Liver (tissue), 8 donors: ENCODE measurements at regions not wholly inside any gene's neighbourhood (a gene's known extent, or its start where the extent isn't known, plus 50 kb on each side); places are given as distances from the start of the nearest gene placed in this dataset.

Experiments
- DNase-seq: peaks from one replicate; pipeline ENCODE4 v3.0.0-alpha.2; 2017; ENCODE audit warnings: low spot score
- H3K27ac ChIP-seq, 2 donors: one replicate each; pipeline ENCODE4 v1.7.0; 2013; ENCODE audit warnings: inconsistent platforms in 2 of 2, low read length in 2 of 2, control low read depth in 1 of 2, low read depth in 1 of 2, mild to moderate bottlenecking in 1 of 2
- H3K27me3 ChIP-seq, 4 donors: one replicate each; pipeline versions ENCODE4 v1.6.1 to v1.7.0; 2013; ENCODE audit warnings: low read length in 3 of 4, inconsistent platforms in 1 of 4, mild to moderate bottlenecking in 1 of 4, moderate library complexity in 1 of 4; ENCODE audit not compliant: control insufficient read depth in 4 of 4, insufficient read depth in 4 of 4
- H3K36me3 ChIP-seq, 4 donors: one replicate each; pipeline versions ENCODE4 v1.6.1 to v1.7.0; 2013; ENCODE audit warnings: low read length in 3 of 4, mild to moderate bottlenecking in 3 of 4, low read depth in 1 of 4, moderate library complexity in 1 of 4; ENCODE audit not compliant: control insufficient read depth in 4 of 4, insufficient read depth in 3 of 4
- H3K4me1 ChIP-seq, 4 donors: one replicate each; pipeline versions ENCODE4 v1.6.1 to v1.7.0; 2013; ENCODE audit warnings: low read length in 3 of 4, mild to moderate bottlenecking in 3 of 4, moderate library complexity in 1 of 4; ENCODE audit not compliant: control insufficient read depth in 4 of 4, insufficient read depth in 4 of 4
- H3K4me3 ChIP-seq, 3 donors: one replicate each; pipeline versions ENCODE4 v1.6.1 to v1.7.0; 2013; ENCODE audit warnings: low read length in 3 of 3, control low read depth in 1 of 3, low read depth in 1 of 3, mild to moderate bottlenecking in 1 of 3
- H3K9ac ChIP-seq, 2 donors: one replicate each; pipeline ENCODE4 v1.7.0; 2013; ENCODE audit warnings: low read length in 2 of 2, mild to moderate bottlenecking in 2 of 2, moderate library complexity in 2 of 2, control low read depth in 1 of 2, low read depth in 1 of 2
- H3K9me3 ChIP-seq, 4 donors: one replicate each; pipeline versions ENCODE4 v1.6.1 to v1.7.0; 2013; ENCODE audit warnings: low read length in 3 of 4; ENCODE audit not compliant: control insufficient read depth in 4 of 4
- ATF3 ChIP-seq: IDR thresholded peaks from 2 replicates; pipeline ENCODE4 v1.6.1; 2016; ENCODE audit warnings: antibody characterized with exemption
- CTCF ChIP-seq: fragments of 150-350 bp; IDR thresholded peaks from 2 replicates; pipeline ENCODE4 v1.5.1; 2017; ENCODE audit warnings: improper control_type of control experiment, low read depth, low read length; ENCODE audit not compliant: missing input control
- EGR1 ChIP-seq, 2 donors: IDR thresholded peaks; 2 replicates each; pipeline ENCODE4 v1.6.1; 2016 to 2018; ENCODE audit warnings: antibody characterized with exemption in 2 of 2, low read depth in 2 of 2
- FOXA1 ChIP-seq: IDR thresholded peaks from 2 replicates; pipeline ENCODE4 v1.6.1; 2016; ENCODE audit warnings: antibody characterized with exemption
- FOXA2 ChIP-seq: IDR thresholded peaks from 2 replicates; pipeline ENCODE4 v1.6.1; 2016; ENCODE audit warnings: antibody characterized with exemption
- GABPA ChIP-seq, 2 donors: IDR thresholded peaks in 1 of 2; conservative IDR thresholded peaks in 1 of 2; 2 replicates each; pipeline ENCODE4 v1.6.1; 2016; ENCODE audit warnings: antibody characterized with exemption in 2 of 2, mild to moderate bottlenecking in 1 of 2, moderate library complexity in 1 of 2
- HNF4A ChIP-seq, 2 donors: conservative IDR thresholded peaks; 2 replicates each; pipeline ENCODE4 v1.6.1; 2016; ENCODE audit warnings: antibody characterized with exemption in 2 of 2, mild to moderate bottlenecking in 2 of 2
- HNF4G ChIP-seq: IDR thresholded peaks from 2 replicates; pipeline ENCODE4 v1.6.1; 2016; ENCODE audit warnings: antibody characterized with exemption
- JUND ChIP-seq, 2 donors: IDR thresholded peaks; 2 replicates each; pipeline ENCODE4 v1.6.1; 2016; ENCODE audit warnings: antibody characterized with exemption in 2 of 2
- MAX ChIP-seq: IDR thresholded peaks from 2 replicates; pipeline ENCODE4 v1.6.1; 2016; ENCODE audit warnings: antibody characterized with exemption
- NR2F2 ChIP-seq: IDR thresholded peaks from 2 replicates; pipeline ENCODE4 v1.6.1; 2016; ENCODE audit warnings: antibody characterized with exemption
- RAD21 ChIP-seq, 2 donors: IDR thresholded peaks; 2 replicates each; pipeline ENCODE4 v1.6.1; 2016; ENCODE audit warnings: antibody characterized with exemption in 2 of 2, mild to moderate bottlenecking in 2 of 2
- REST ChIP-seq: IDR thresholded peaks from 2 replicates; pipeline ENCODE4 v1.6.1; 2016; ENCODE audit warnings: antibody characterized with exemption, mild to moderate bottlenecking
- RXRA ChIP-seq, 2 donors: IDR thresholded peaks; 2 replicates each; pipeline ENCODE4 v1.6.1; 2017 to 2018; ENCODE audit warnings: antibody characterized with exemption in 2 of 2, mild to moderate bottlenecking in 1 of 2
- SP1 ChIP-seq: IDR thresholded peaks from 2 replicates; pipeline ENCODE4 v1.6.1; 2018; ENCODE audit warnings: antibody characterized with exemption, mild to moderate bottlenecking
- TAF1 ChIP-seq: conservative IDR thresholded peaks from 2 replicates; pipeline ENCODE4 v1.6.1; 2016; ENCODE audit warnings: antibody characterized with exemption, mild to moderate bottlenecking
- YY1 ChIP-seq: IDR thresholded peaks from 2 replicates; pipeline ENCODE4 v1.6.1; 2016; ENCODE audit warnings: antibody characterized with exemption, mild to moderate bottlenecking
- ZBTB33 ChIP-seq: IDR thresholded peaks from 2 replicates; pipeline ENCODE4 v1.6.1; 2016; ENCODE audit warnings: antibody characterized with exemption
- WGBS: extraction: QIAGEN DNeasy Blood & Tissue Kit; methylation state at CpG from one replicate; pipeline ENCODE4 v1.1.7; 2013; 5-methylcytosine and 5-hydroxymethylcytosine counted together
- donor health status: healthy.
- donor health status: healthy.
- donor health status: healthy.
- donor health status: healthy.
- donor health status: healthy.

GRCh38 chr5:56520986-56521730 is 288.0 kb upstream of the ANKRD55 start:
- Histone ChIP-seq H3K36me3 (no peaks in the 10 kb centered on the region), H3K27me3 (no peaks in the 10 kb centered on the region), H3K27ac (no peak overlapping the region), H3K9me3 (no peaks in the 10 kb centered on the region), H3K9ac (no peak overlapping the region), H3K4me1 (peaks cover 8 to 18% (median 10%) of the 10 kb centered on the region in 4 donors), H3K4me3 (no peak overlapping the region)
- 95% methylated on average over 11 of the region's 11 CpGs for WGBS
- TF ChIP-seq GABPA (IDR thresholded peaks at IDR 0.05 in 1 of 2, conservative IDR thresholded peaks at IDR 0.05 in 1 of 2) (no peak), CTCF (no peak), HNF4G (no peak), NR2F2 (no peak), JUND (IDR thresholded peaks at IDR 0.05) (no peak), RAD21 (IDR thresholded peaks at IDR 0.05) (no peak), TAF1 (no peak), EGR1 (IDR thresholded peaks at IDR 0.05; ENCODE audit: low read depth in 2 of 2) (no peak), SP1 (no peak), YY1 (no peak), MAX (no peak), REST (no peak), RXRA (IDR thresholded peaks at IDR 0.05) (no peak), ATF3 (no peak), HNF4A (conservative IDR thresholded peaks at IDR 0.05) (no peak), FOXA1 (no peak), FOXA2 (no peak), ZBTB33 (no peak)
- no peak for DNase-seq
